ENCODE measurements at regions not wholly inside any gene's neighbourhood (a gene's known extent, or its start where the extent isn't known, plus 50 kb on each side); places are given as distances from the start of the nearest gene placed in this dataset.
"Not testable (repeated sequence)": the region's sequence is repeated elsewhere in the genome, so short reads cannot be mapped to it uniquely, and the experiment has no call there.

- no peak for ATAC-seq (ENCODE audit: poor library complexity)
- intact Hi-C loops (cut with DNase I): no loop called here
- DNase-seq: no peak
Observed at GRCh38 chr2:193480187-193480586, 1285.5 kb upstream of the TMEFF2 start.

GRCh38 chr2:193476171-193476800 is 1281.6 kb upstream of the TMEFF2 start:
- no peak for DNase-seq
- no peak for ATAC-seq (ENCODE audit: poor library complexity)
- intact Hi-C loops (cut with DNase I): no loop called here

GRCh38 chr2:193475038-193475437 is 1280.3 kb upstream of the TMEFF2 start:
- no peak for DNase-seq
- intact Hi-C loops (cut with DNase I): no loop called here
- ATAC-seq (ENCODE audit: poor library complexity): no peak

- ATAC-seq (ENCODE audit: poor library complexity): no peak
- intact Hi-C loops (cut with DNase I): no loop called here
- no peak for DNase-seq
Observed at GRCh38 chr2:193469251-193469650, 1274.5 kb upstream of the TMEFF2 start.

- DNase-seq (no peak), ATAC-seq (ENCODE audit: poor library complexity) (no peak)
- intact Hi-C loops (cut with DNase I): no loop called here
Observed at GRCh38 chr2:193467276-193467987, 1272.7 kb upstream of the TMEFF2 start.

GRCh38 chr2:193463011-193463410 is 1268.3 kb upstream of the TMEFF2 start:
- intact Hi-C loops (cut with DNase I): no loop called here
- ATAC-seq (ENCODE audit: poor library complexity): no peak
- DNase-seq: no peak

- no peak for ATAC-seq (ENCODE audit: poor library complexity)
- intact Hi-C loops (cut with DNase I): no loop called here
- DNase-seq: no peak
Observed at GRCh38 chr2:193462411-193462810, 1267.7 kb upstream of the TMEFF2 start.

GRCh38 chr2:193461431-193461934 is 1266.8 kb upstream of the TMEFF2 start:
- DNase-seq (no peak), ATAC-seq (ENCODE audit: poor library complexity) (no peak)
- intact Hi-C loops (cut with DNase I): no loop called here

GRCh38 chr2:193446967-193447366 is 1252.2 kb upstream of the TMEFF2 start:
- DNase-seq: no peak
- no peak for ATAC-seq (ENCODE audit: poor library complexity)
- intact Hi-C loops (cut with DNase I): no loop called here

- intact Hi-C loops (cut with DNase I): no loop called here
- no peak for ATAC-seq (ENCODE audit: poor library complexity)
- no peak for DNase-seq
Observed at GRCh38 chr2:193442293-193442692, 1247.6 kb upstream of the TMEFF2 start.

GRCh38 chr2:193428336-193428818 is 1233.6 kb upstream of the TMEFF2 start:
- no peak for DNase-seq
- intact Hi-C loops (cut with DNase I): no loop called here
- no peak for ATAC-seq (ENCODE audit: poor library complexity)

GRCh38 chr2:193412368-193412767 is 1217.6 kb upstream of the TMEFF2 start:
- DNase-seq; ATAC-seq (ENCODE audit: poor library complexity); intact Hi-C loops (cut with DNase I): not testable (repeated sequence)

GRCh38 chr2:193409951-193410350 is 1215.2 kb upstream of the TMEFF2 start:
- intact Hi-C loops (cut with DNase I): no loop called here

GRCh38 chr2:193382583-193382982 is 1187.8 kb upstream of the TMEFF2 start:
- intact Hi-C loops (cut with DNase I): no loop called here
- no peak for DNase-seq
- no peak for ATAC-seq (ENCODE audit: poor library complexity)

More at GRCh38 chr2:193409951-193410350, 1215.2 kb upstream of the TMEFF2 start:
- ATAC-seq (ENCODE audit: poor library complexity) (no peak), DNase-seq (no peak)

- ATAC-seq (ENCODE audit: poor library complexity): no peak
- DNase-seq: no peak
- intact Hi-C loops (cut with DNase I): no loop called here
Observed at GRCh38 chr2:193377789-193378188, 1183.1 kb upstream of the TMEFF2 start.

GRCh38 chr2:193373120-193373519 is 1178.4 kb upstream of the TMEFF2 start:
- DNase-seq (no peak), ATAC-seq (ENCODE audit: poor library complexity) (no peak)
- intact Hi-C loops (cut with DNase I): no loop called here

- no peak for DNase-seq
- ATAC-seq (ENCODE audit: poor library complexity): no peak
Observed at GRCh38 chr2:193371200-193371599, 1176.5 kb upstream of the TMEFF2 start.

GRCh38 chr2:193368615-193369014 is 1173.9 kb upstream of the TMEFF2 start:
- DNase-seq: no peak
- intact Hi-C loops (cut with DNase I): no loop called here
- ATAC-seq (ENCODE audit: poor library complexity): no peak

More at GRCh38 chr2:193371200-193371599, 1176.5 kb upstream of the TMEFF2 start:
- intact Hi-C loops (cut with DNase I): no loop called here

- no peak for DNase-seq
- ATAC-seq (ENCODE audit: poor library complexity): no peak
- intact Hi-C loops (cut with DNase I): no loop called here
Observed at GRCh38 chr2:193357508-193357907, 1162.8 kb upstream of the TMEFF2 start.

GRCh38 chr2:193352665-193353242 is 1158.0 kb upstream of the TMEFF2 start:
- intact Hi-C loops (cut with DNase I); DNase-seq; ATAC-seq (ENCODE audit: poor library complexity): not testable (repeated sequence)
